Testis (tissue), 2 donors: ENCODE measurements at regions not wholly inside any gene's neighbourhood (a gene's known extent, or its start where the extent isn't known, plus 50 kb on each side); places are given as distances from the start of the nearest gene placed in this dataset.

Experiments used
- CTCF ChIP-seq, 3 experiments: fragments of 450-650 bp in 2 of 3; fragments of 200-600 bp in 1 of 3; sonication (generic) in 1 of 3; IDR thresholded peaks; one replicate each; pipeline ENCODE4 v1.5.1; 2016 to 2019; ENCODE audit warnings: antibody characterized with exemption in 3 of 3, mild to moderate bottlenecking in 2 of 3, moderate library complexity in 1 of 3
- POLR2A ChIP-seq: fragments of 450-650 bp; IDR thresholded peaks from one replicate; pipeline ENCODE4 v1.6.1; 2017; ENCODE audit warnings: antibody characterized with exemption, mild to moderate bottlenecking, moderate library complexity

- TF ChIP-seq POLR2A = no peak
- TF ChIP-seq CTCF (IDR thresholded peaks at IDR 0.05) = no peak
These were observed 1241.6 kb downstream of the TBC1D22A start for GRCh38 chr22:48004038-48004437.
